ENCODE measurements at regions not wholly inside any gene's neighbourhood (a gene's known extent, or its start where the extent isn't known, plus 50 kb on each side); places are given as distances from the start of the nearest gene placed in this dataset.

DNA sequence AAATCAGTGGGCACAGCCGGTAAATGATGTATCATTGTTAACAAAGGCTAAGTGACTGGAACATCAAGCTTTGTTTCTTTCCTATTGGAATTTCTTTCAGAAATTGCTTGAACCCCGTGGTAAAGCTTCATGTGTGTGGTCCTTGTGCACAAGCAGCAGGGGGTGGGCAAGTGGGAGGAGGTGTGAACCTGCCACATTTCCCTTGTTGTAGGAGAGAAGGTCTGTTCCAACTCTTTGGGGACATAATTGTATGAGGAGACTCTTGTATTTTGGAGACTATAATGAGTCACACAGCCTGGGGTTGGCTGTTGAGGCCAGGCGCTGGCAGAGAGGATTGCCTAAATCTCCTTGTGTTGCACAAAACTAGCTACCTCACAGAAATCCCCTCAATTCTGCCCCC is 620.5 kb downstream of the IRX1 start:
- TF ChIP-seq, protein P1, sequence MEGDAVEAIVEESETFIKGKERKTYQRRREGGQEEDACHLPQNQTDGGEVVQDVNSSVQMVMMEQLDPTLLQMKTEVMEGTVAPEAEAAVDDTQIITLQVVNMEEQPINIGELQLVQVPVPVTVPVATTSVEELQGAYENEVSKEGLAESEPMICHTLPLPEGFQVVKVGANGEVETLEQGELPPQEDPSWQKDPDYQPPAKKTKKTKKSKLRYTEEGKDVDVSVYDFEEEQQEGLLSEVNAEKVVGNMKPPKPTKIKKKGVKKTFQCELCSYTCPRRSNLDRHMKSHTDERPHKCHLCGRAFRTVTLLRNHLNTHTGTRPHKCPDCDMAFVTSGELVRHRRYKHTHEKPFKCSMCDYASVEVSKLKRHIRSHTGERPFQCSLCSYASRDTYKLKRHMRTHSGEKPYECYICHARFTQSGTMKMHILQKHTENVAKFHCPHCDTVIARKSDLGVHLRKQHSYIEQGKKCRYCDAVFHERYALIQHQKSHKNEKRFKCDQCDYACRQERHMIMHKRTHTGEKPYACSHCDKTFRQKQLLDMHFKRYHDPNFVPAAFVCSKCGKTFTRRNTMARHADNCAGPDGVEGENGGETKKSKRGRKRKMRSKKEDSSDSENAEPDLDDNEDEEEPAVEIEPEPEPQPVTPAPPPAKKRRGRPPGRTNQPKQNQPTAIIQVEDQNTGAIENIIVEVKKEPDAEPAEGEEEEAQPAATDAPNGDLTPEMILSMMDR (IDR thresholded peaks at IDR 0.05; ENCODE audit: low read length): no peak
- no peak for TF ChIP-seq EZH2 (optimal IDR thresholded peaks at IDR 0.05; ENCODE audit: low read depth, low read length)
- no peak for TF ChIP-seq EZH2phosphoT487 (IDR thresholded peaks at IDR 0.05; ENCODE audit: low read length)
- H3K9me3 ChIP-seq (replicated peaks; ENCODE audit: insufficient read depth, low read length): no peaks in the 10 kb centered on the region
- H3K36me3 ChIP-seq (replicated peaks; ENCODE audit: insufficient read depth, low read length): no peaks in the 10 kb centered on the region
- no peak overlapping the region for H3K27ac ChIP-seq (ENCODE audit: low read length)
- no peak overlapping the region for H3K9ac ChIP-seq (ENCODE audit: low read length)
- H3F3A ChIP-seq (ENCODE audit: insufficient read depth, low read length): no peaks in the 10 kb centered on the region
- H2AFZ ChIP-seq (ENCODE audit: low read length): no peak overlapping the region
- no peaks in the 10 kb centered on the region for H3K4me1 ChIP-seq (ENCODE audit: low read length)
- no peak overlapping the region for H3K4me3 ChIP-seq (ENCODE audit: low read length)
- no peaks in the 10 kb centered on the region for H3K9me2 ChIP-seq (replicated peaks; ENCODE audit: insufficient read depth, low read length)
- H3K4me2 ChIP-seq (ENCODE audit: low read depth, low read length): no peak overlapping the region
- no peaks in the 10 kb centered on the region for H4K20me1 ChIP-seq (ENCODE audit: insufficient read depth, low read length)
- no peaks in the 10 kb centered on the region for H3K27me3 ChIP-seq (replicated peaks; ENCODE audit: insufficient read depth, low read length)
- H3K79me2 ChIP-seq (ENCODE audit: low read length): no peaks in the 10 kb centered on the region
- DNase-seq: no peak

DNA sequence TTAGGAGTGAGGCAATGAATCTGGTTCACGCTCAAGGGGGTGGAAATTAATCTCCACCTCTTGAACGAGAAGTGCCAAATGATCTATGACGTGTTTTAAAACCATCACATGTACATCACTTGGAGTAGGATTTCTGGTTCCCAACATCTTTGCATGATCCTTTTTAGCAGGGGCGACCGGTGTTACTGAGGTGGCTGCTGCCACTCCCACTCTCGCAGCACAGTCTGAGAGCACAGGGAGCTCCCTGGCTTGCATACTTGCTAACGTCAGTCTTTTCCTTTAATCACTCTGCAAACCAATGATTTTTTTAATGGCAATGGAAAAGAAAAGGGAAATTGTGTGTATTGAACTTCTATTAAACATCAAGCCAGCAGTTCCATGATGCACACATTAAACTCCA is 624.4 kb downstream of the IRX1 start:
- no peak overlapping the region for H3K4me2 ChIP-seq (ENCODE audit: low read depth, low read length)
- no peaks in the 10 kb centered on the region for H3K4me1 ChIP-seq (ENCODE audit: low read length)
- no peak overlapping the region for H2AFZ ChIP-seq (ENCODE audit: low read length)
- no peaks in the 10 kb centered on the region for H3K9me2 ChIP-seq (replicated peaks; ENCODE audit: insufficient read depth, low read length)
- no peaks in the 10 kb centered on the region for H4K20me1 ChIP-seq (ENCODE audit: insufficient read depth, low read length)
- no peaks in the 10 kb centered on the region for H3K36me3 ChIP-seq (replicated peaks; ENCODE audit: insufficient read depth, low read length)
- no peak for DNase-seq
- no peaks in the 10 kb centered on the region for H3K27me3 ChIP-seq (replicated peaks; ENCODE audit: insufficient read depth, low read length)
- no peak for TF ChIP-seq EZH2 (optimal IDR thresholded peaks at IDR 0.05; ENCODE audit: low read depth, low read length)
- TF ChIP-seq, protein P1 (IDR thresholded peaks at IDR 0.05; ENCODE audit: low read length): no peak
- TF ChIP-seq EZH2phosphoT487 (IDR thresholded peaks at IDR 0.05; ENCODE audit: low read length): no peak
- H3K4me3 ChIP-seq (ENCODE audit: low read length): no peak overlapping the region
- no peaks in the 10 kb centered on the region for H3K9me3 ChIP-seq (replicated peaks; ENCODE audit: insufficient read depth, low read length)
- H3K79me2 ChIP-seq (ENCODE audit: low read length): no peaks in the 10 kb centered on the region
- no peak overlapping the region for H3K9ac ChIP-seq (ENCODE audit: low read length)
- no peaks in the 10 kb centered on the region for H3F3A ChIP-seq (ENCODE audit: insufficient read depth, low read length)
- no peak overlapping the region for H3K27ac ChIP-seq (ENCODE audit: low read length)

DNA sequence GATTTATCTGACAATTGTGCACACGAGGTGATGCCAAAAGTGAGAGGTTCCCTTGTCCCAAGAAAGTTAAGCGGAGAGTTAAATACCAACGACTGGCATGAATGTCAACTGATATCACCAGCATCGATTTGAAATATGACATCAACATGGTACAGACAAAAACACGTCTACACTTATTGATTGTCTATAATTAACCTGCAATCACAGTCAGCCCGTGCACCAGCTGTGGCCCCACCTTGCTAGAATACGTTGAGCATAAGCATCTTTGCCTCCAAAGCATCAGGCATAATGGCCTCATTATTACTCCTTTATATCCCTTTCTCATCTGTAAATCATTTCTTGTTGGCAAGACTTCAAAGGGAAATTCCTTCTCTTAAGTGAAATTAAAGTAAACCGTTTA is 625.4 kb downstream of the IRX1 start:
- Histone ChIP-seq H3K36me3 (replicated peaks; ENCODE audit: insufficient read depth, low read length) (no peaks in the 10 kb centered on the region), H4K20me1 (ENCODE audit: insufficient read depth, low read length) (no peaks in the 10 kb centered on the region), H3K79me2 (ENCODE audit: low read length) (no peaks in the 10 kb centered on the region), H3K27ac (ENCODE audit: low read length) (no peak overlapping the region), H3K4me3 (ENCODE audit: low read length) (no peak overlapping the region), H3K9me3 (replicated peaks; ENCODE audit: insufficient read depth, low read length) (no peaks in the 10 kb centered on the region), H3K9ac (ENCODE audit: low read length) (no peak overlapping the region), H3K4me2 (ENCODE audit: low read depth, low read length) (no peak overlapping the region), H3K27me3 (replicated peaks; ENCODE audit: insufficient read depth, low read length) (no peaks in the 10 kb centered on the region), H3K9me2 (replicated peaks; ENCODE audit: insufficient read depth, low read length) (no peaks in the 10 kb centered on the region), H3K4me1 (ENCODE audit: low read length) (no peaks in the 10 kb centered on the region), H2AFZ (ENCODE audit: low read length) (no peak overlapping the region), H3F3A (ENCODE audit: insufficient read depth, low read length) (no peaks in the 10 kb centered on the region)
- TF ChIP-seq, protein P1 (IDR thresholded peaks at IDR 0.05; ENCODE audit: low read length): no peak
- no peak for TF ChIP-seq EZH2phosphoT487 (IDR thresholded peaks at IDR 0.05; ENCODE audit: low read length)
- no peak for TF ChIP-seq EZH2 (optimal IDR thresholded peaks at IDR 0.05; ENCODE audit: low read depth, low read length)
- no peak for DNase-seq

Data from MM.1S (cell line).